GM04504 (cell line): ENCODE measurements at regions not wholly inside any gene's neighbourhood (a gene's known extent, or its start where the extent isn't known, plus 50 kb on each side); places are given as distances from the start of the nearest gene placed in this dataset.

Source experiments
- DNase-seq: peaks from one replicate; pipeline ENCODE4 v3.0.0-alpha.2; 2012; ENCODE audit warnings: low read depth

DNA sequence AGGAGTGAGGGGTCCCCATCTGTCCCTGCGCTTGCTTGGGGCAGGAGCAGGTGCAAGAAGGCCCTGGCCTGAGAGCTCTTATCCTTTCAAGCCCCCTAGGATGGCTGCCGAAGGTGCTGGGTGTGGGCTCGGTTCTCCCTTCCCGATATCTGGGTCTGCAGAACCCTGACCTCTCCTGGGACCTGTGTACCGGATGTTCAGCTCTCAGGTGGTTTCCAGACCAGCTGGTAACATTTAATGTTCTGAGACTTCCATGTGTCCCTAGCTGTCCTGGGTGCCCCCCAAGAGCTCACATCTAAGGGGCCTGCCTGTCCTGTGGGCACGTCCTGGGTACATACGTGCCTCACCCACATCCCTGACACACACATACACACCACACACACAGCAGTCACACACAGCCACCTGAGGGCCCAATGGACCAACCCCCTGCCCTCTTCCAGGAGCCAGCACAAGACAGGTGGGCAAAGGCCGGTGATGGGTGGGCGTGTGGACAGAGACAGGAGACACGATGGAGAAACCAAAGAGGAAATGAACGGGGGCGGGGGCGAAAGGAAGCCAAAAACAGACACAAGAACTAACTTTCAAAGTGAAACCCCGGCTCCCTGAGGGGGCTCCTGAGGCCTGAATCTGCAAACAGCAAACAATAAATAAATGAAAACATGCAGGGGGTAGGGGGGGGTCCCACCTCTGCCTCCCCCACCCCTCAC lies 124.3 kb downstream of the PTPRS start:
- no peak for DNase-seq

DNA sequence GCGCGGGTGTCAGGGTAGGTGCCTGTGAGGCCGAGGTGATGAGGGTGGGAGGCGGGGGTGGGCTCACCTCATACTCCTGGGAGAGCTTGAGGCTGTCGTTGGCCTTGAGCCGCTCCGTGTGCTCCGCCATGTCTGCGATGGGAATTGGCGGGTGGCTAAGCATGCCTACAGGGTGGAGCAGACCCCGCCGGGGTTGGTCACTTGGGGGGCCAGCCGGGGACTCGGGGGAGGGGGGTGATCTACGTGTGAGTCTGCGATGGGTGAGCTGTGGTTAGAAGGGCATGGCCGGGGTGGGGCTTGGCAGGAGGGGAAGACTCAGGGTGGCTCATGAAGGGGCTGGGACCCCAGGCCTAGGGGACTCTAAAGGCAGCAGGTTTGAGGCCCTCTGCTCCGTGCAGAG lies 125.2 kb downstream of the PTPRS start:
- DNase-seq, result no peak

DNA sequence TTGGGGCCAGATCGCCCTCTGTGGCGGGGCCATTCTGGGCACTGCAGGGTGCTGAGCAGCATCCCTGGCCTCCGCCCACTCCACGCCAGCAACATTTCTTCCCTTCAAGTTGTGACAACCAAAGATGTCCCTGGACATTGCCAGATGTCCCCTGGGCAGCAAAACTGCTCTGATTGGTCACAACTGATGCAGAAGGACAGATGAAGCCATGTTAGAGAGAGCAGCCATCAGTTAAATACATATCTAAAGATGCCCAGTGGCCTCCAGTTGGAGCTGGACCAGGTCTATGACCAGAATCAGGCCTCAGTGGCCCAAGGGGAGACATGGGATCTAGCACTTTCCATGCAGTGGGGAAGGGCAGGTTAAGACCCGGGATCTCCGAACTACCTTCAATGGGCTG lies 125.7 kb downstream of the PTPRS start:
- DNase-seq, result no peak

DNA sequence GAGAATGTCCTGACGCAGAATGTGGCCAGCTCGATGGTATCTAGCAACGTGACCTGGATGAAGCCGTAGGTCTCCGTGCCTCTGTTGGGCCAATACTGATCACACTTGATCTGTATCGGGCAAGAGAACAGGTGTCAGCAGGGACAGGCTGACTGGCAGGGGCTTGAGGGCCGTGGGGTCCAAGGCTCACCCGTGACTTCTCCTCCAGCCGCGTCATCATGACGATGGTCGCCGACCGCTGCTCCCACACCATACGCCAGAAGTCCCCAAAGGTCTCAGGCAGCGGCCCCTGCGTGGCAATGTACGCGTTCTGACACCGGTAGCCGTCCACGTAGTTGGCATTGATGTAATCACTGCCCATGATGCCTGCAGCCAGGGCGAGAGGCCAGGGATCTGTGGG lies 126.2 kb downstream of the PTPRS start:
- DNase-seq, result no peak

DNA sequence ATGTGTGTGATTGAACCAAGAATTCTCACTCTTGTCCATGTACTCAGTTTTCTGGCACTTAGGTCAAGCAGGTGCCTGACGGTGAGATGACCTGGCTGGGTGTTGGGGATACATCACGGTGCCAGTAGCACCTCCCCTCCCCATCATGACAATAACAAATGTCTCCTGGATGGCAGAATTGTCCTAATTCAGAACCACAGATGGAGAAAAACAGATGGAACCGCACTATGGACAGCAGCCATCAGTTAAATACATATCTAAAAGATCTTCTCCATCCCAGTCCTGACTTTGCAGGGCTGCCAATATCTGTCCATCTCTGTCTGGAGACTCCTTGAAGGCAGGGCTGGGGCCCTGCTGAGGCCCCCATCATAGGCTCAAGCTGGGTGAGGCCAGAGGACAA lies 126.9 kb downstream of the PTPRS start:
- no peak for DNase-seq

DNA sequence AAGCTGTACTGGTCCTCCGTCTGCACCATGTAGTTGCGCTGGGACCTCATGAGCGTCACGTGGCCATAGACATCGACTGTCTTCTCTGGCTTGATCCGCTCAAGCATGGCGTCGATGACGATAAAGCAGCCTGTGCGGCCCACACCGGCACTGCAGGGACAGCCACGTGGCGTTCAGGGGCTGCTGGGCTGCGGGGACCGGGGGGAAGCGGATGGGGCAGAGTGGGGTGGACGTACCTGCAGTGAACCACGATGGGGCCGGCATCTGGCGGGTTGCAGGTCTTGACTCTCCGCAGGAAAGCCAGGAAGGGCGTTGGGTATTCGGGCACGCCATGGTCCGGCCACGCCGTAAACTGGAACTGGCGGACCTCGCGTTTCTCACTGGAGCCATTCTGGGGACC lies 128.5 kb downstream of the PTPRS start:
- no peak for DNase-seq

DNA sequence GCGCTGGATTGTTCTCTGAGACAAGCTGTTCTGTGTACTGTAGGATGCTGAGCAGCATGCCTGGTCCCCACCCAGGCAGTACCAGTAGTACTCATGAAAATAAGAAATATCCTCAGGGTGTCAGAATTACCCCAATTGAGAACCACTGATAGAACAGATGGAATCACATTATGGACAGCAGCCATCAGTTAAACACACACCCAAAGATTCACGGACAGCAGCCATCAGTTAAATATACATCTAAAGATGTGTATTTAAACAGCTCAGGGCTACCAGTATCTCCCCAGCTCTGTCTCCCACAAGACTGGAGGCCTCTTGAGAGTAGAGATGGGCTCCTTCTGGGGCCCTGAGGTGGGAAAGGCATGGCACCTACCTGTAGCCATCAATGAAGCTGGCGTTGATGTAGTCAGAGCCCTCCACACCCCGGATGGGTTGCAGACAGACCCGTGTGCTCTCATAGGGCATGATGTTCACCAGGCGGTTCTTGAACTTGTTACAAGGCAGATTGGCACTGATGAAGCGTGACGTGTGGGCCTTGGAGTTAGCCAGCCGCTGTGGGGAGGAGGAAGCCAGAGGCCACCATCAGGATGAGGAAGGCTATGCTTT lies 129.3 kb downstream of the PTPRS start:
- no peak for DNase-seq

DNA sequence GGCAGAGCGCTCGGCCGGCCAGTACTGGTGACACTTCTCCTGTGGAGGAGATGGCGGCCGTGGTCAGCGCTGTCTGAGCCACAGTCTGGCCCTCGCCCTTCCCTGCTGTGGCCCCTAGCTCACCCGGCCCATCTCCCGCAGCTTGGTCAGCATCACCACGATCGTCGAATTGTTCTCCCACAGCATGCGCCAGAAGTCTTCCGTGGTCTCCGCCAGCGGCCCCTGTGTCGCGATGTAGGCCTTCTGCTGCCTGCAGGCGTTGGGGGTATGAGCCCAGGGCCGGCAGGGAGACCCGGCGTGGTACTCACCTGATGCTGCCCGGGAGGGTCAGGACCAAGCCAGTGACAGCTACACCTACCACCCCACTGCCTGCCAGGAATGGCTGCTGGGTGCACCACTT lies 130.1 kb downstream of the PTPRS start:
- DNase-seq, result no peak

DNA sequence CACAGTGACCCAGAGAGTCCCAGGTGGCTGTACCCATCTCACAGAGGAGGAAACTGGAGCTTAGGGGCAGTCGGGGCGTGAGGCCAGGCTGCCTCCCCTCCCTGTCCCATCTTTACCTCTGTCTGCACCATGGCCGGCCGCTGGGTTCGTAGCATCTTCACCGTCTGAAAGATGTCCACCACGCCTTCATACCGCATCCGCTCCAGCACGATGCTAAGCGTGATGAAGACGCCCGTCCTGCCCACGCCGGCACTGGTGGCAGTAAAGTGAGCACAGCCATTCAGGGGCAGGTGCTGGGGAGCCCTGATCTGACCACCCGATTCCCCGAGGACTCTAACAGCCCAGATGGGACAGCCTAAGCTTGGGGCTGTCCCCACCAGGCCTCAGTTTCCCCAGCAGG lies 132.8 kb downstream of the PTPRS start:
- no peak for DNase-seq

DNA sequence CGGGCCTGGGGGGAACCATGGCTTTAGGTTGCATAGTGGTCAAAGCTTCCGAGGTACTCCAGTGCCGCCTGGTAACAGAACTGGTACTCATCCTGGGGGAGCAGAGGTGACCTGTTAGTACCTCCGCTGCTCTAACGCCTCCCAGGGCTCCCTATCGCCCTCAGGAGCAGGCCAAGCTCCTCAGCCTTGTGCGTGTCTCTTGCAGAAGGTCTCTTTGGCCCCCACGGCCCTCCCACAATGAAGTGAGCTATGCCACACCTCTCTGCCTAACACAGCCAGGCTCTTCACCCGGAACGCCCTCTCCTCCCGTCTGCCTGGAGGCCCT lies 133.9 kb downstream of the PTPRS start:
- DNase-seq, result no peak

DNA sequence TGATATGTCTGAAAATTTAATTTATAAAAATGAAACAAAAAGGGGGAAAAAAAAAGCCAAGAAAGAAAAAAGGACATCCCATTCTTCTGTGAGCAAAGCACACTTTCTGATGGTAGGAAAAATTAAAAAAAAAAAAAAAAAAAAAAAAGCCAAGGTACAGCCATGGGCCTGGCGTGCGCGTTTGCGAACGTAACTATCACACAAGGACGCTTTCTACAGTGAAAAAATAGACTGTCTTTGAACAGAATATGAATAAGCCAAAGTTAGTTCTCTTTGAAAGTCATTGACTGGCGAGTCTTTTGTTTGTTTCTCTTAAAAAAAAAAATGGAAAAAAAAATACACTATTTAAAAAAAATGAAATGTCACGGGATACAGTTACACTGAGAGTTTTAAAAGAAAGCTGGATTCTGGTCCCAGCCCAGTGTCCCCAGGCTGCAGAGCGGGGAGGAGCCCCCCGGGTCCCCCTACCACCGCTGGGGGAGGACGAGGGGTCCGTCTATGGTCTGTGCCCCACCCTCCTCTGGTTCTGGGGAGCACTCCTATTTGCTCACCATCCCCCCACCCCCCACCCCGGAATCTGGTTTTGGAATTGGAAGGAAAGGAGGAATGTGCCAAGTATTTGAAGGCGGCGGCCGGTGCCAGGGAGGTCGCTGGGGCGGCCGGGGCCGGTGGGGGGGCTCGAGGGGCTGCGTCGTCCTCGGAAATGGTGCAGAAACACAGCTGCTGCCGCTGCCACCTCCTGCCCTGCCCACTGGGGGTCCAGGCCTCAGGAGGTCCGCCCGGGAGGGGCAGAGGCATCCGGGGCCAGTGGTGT lies 134.5 kb downstream of the PTPRS start:
- no peak for DNase-seq

DNA sequence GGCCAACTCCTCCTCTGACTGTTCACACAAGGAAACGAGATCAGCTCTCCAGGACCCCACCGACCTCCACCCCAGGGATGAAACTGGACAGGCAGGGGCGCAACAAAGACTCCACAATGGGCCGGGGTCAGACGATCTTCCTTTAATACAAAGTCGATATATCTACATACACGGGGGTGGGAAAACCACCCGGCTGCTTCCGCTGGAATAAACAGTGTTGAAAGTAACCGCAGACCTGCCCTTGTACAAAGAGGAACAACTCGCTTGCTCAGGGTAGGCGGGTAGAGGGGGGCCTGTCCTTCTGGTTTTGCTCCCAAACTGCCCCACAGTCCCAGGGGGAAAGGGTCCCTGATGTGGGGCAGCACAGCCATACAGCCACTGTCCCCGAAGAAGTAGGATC lies 135.2 kb downstream of the PTPRS start:
- no peak for DNase-seq

DNA sequence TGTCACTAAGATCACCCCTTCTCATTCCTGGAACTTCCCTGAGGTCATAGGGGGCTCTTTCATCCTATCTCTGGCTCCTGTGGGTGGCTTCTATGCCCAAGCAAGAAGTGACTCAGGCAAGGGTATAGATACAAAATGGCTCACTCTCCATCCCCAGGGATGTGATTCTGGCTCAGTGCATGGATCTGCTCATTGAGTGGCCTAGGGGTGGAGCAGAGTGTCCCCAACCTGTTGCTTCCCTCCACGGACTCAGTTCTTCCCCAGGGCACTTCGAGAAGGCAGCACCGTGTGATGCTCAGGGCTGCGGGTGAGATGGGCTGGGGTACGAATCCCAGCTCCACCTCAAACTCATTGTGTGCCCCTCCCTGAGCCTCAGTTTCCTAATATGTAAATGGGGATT lies 136.4 kb downstream of the PTPRS start:
- DNase-seq, result no peak
